SK-N-SH (cell line): ENCODE measurements at regions not wholly inside any gene's neighbourhood (a gene's known extent, or its start where the extent isn't known, plus 50 kb on each side); places are given as distances from the start of the nearest gene placed in this dataset.

ENCODE experiments used
- CTCF ChIA-PET: fragments of 300-600, 350-600 bp; formaldehyde crosslinking; extraction: SDS; loops from one replicate; lab custom pipeline; 2021; lab: Yijun Ruan, JAX
- POLR2A ChIA-PET: fragments of 350-600 bp; sonication (Branson Sonifier 250); formaldehyde crosslinking; extraction: SDS; loops from one replicate; lab custom pipeline; 2020; ENCODE audit warnings: antibody characterized with exemption, inconsistent platforms; lab: Yijun Ruan, JAX
- DNase-seq: peaks from one replicate; pipeline ENCODE4 v3.0.0; 2012
- H2AFZ ChIP-seq: fragments of 200-600 bp; sonication (generic); 2 replicates; pipeline ENCODE4 v1.8.1; 2016; ENCODE audit warnings: antibody characterized with exemption, mild to moderate bottlenecking, low read depth
- H3F3A ChIP-seq: fragments of 200-600 bp; sonication (generic); replicated peaks from 2 replicates; pipeline ENCODE3; 2016; ENCODE audit warnings: antibody characterized with exemption, mild to moderate bottlenecking; ENCODE audit not compliant: insufficient read depth
- H3K27ac ChIP-seq, 2 experiments: fragments of 200-500 bp in 1 of 2; fragments of 200-600 bp in 1 of 2; sonication (Bioruptor generic) in 1 of 2; sonication (generic), shearing (Covaris generic) in 1 of 2; 2 replicates each; pipeline versions ENCODE4 v1.5.1 to v1.6.1; 2014 to 2016; ENCODE audit warnings: low read depth in 2 of 2, inconsistent platforms in 1 of 2, low read length in 1 of 2, mild to moderate bottlenecking in 1 of 2, mixed read lengths in 1 of 2
- H3K27me3 ChIP-seq: fragments of 200-600 bp; sonication (generic), shearing (Covaris generic); 2 replicates; pipeline ENCODE4 v1.6.1; 2016; ENCODE audit warnings: mixed run types; ENCODE audit not compliant: insufficient read depth
- H3K36me3 ChIP-seq, 2 experiments: fragments of 200-500 bp in 1 of 2; fragments of 200-600 bp in 1 of 2; sonication (Bioruptor generic) in 1 of 2; sonication (generic) in 1 of 2; replicated peaks in 1 of 2; 2 replicates each; pipeline versions ENCODE3 to v1.5.1; 2014 to 2016; ENCODE audit warnings: low read length in 1 of 2, mild to moderate bottlenecking in 1 of 2; ENCODE audit not compliant: insufficient read depth in 2 of 2, control insufficient read depth in 1 of 2
- H3K4me1 ChIP-seq, 2 experiments: fragments of 200-500 bp in 1 of 2; fragments of 200-600 bp in 1 of 2; sonication (Bioruptor generic) in 1 of 2; sonication (generic), shearing (Covaris generic) in 1 of 2; 2 replicates each; pipeline versions ENCODE4 v1.5.1 to v1.6.1; 2014 to 2016; ENCODE audit warnings: low read depth in 1 of 2, low read length in 1 of 2, mixed run types in 1 of 2; ENCODE audit not compliant: insufficient read depth in 2 of 2, control insufficient read depth in 1 of 2
- H3K4me2 ChIP-seq: fragments of 200-600 bp; sonication (generic), shearing (Covaris generic); 2 replicates; pipeline ENCODE4 v1.6.1; 2017; ENCODE audit warnings: mixed run types
- H3K4me3 ChIP-seq, 2 experiments: fragments of 200-500 bp in 1 of 2; fragments of 200-600 bp in 1 of 2; sonication (Bioruptor generic) in 1 of 2; sonication (generic), shearing (Covaris generic) in 1 of 2; 2 replicates each; pipeline versions ENCODE4 v1.5.1 to v1.8.1; 2014 to 2016; ENCODE audit warnings: low read depth in 2 of 2, inconsistent platforms in 1 of 2, low read length in 1 of 2, mild to moderate bottlenecking in 1 of 2, mixed read lengths in 1 of 2, moderate library complexity in 1 of 2
- H3K79me2 ChIP-seq: fragments of 200-600 bp; sonication (generic); 2 replicates; pipeline ENCODE4 v1.8.1; 2017; ENCODE audit warnings: mild to moderate bottlenecking; ENCODE audit not compliant: insufficient read depth
- H3K9ac ChIP-seq: fragments of 200-600 bp; sonication (generic); 2 replicates; pipeline ENCODE4 v1.6.1; 2017; ENCODE audit warnings: mixed run types
- H3K9me2 ChIP-seq: fragments of 200-600 bp; sonication (generic); 2 replicates; pipeline ENCODE4 v1.6.1; 2017; ENCODE audit warnings: mixed run types
- H3K9me3 ChIP-seq: fragments of 200-600 bp; sonication (generic); 2 replicates; pipeline ENCODE4 v1.6.1; 2017; ENCODE audit warnings: mixed run types, mild to moderate bottlenecking, moderate library complexity
- H4K20me1 ChIP-seq: fragments of 200-600 bp; sonication (generic); 2 replicates; pipeline ENCODE4 v1.6.1; 2017; ENCODE audit warnings: mild to moderate bottlenecking, mixed run types; ENCODE audit not compliant: insufficient read depth
- CTCF ChIP-seq: fragments of 200-600 bp; sonication (generic); IDR thresholded peaks from 2 replicates; pipeline ENCODE4 v1.6.1; 2017; ENCODE audit warnings: antibody characterized with exemption, mild to moderate bottlenecking, moderate library complexity
- EZH2phosphoT487 ChIP-seq: fragments of 200-600 bp; sonication (generic); IDR thresholded peaks from 2 replicates; pipeline ENCODE4 v1.6.1; 2017; ENCODE audit warnings: low read depth, mixed run types, mild to moderate bottlenecking, antibody characterized with exemption, moderate library complexity, borderline replicate concordance
- FOXJ3 ChIP-seq: sonication (generic); formaldehyde crosslinking; IDR thresholded peaks from 2 replicates; pipeline ENCODE4 v1.5.1; 2020; ENCODE audit warnings: mild to moderate bottlenecking, missing genetic modification reagents
- FOXM1 ChIP-seq: IDR thresholded peaks from 2 replicates; pipeline ENCODE4 v1.4.0; 2012; ENCODE audit warnings: low read depth, mild to moderate bottlenecking
- MEF2A ChIP-seq: IDR thresholded peaks from 2 replicates; pipeline ENCODE4 v1.4.0; 2012; ENCODE audit warnings: low read depth, borderline replicate concordance
- POLR2AphosphoS5 ChIP-seq: IDR thresholded peaks from 2 replicates; pipeline ENCODE4 v1.6.1; 2012; ENCODE audit warnings: low read depth, low read length
- RAD21 ChIP-seq: IDR thresholded peaks from 2 replicates; pipeline ENCODE4 v1.6.1; 2012; ENCODE audit warnings: mild to moderate bottlenecking, low read length
- RCOR1 ChIP-seq: fragments of 150-350 bp; IDR thresholded peaks from 2 replicates; pipeline ENCODE4 v1.6.1; 2017; ENCODE audit warnings: antibody characterized with exemption, low read length
- TF ChIP-seq, protein P1 (sequence below): IDR thresholded peaks from 2 replicates; pipeline ENCODE4 v1.4.0; 2012; ENCODE audit warnings: low read depth, borderline replicate concordance

DNA sequence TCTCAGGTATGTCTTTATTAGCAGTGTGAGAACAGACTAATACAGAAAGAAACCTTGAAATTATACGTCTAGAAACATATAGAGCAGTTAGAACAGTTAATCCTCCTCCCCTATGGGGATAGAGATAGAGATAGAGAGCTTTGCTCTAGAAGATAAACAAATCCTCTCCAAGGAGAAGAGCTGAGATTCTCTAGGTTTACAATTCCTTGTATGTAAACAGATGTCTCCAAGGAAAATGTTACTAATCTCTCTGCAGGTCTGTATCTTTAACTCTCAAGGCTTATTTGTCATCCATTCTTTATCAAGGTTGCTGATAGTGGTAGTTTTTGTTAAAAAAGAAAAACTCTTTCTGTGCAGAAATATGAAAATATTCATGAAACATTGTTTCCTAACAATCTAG lies 282.1 kb upstream of the GIMD1 start (continued):
- TF ChIP-seq EZH2phosphoT487 (no peak), POLR2AphosphoS5 (no peak)
- TF ChIP-seq, protein P1, sequence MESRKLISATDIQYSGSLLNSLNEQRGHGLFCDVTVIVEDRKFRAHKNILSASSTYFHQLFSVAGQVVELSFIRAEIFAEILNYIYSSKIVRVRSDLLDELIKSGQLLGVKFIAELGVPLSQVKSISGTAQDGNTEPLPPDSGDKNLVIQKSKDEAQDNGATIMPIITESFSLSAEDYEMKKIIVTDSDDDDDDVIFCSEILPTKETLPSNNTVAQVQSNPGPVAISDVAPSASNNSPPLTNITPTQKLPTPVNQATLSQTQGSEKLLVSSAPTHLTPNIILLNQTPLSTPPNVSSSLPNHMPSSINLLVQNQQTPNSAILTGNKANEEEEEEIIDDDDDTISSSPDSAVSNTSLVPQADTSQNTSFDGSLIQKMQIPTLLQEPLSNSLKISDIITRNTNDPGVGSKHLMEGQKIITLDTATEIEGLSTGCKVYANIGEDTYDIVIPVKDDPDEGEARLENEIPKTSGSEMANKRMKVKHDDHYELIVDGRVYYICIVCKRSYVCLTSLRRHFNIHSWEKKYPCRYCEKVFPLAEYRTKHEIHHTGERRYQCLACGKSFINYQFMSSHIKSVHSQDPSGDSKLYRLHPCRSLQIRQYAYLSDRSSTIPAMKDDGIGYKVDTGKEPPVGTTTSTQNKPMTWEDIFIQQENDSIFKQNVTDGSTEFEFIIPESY = no peak

DNA sequence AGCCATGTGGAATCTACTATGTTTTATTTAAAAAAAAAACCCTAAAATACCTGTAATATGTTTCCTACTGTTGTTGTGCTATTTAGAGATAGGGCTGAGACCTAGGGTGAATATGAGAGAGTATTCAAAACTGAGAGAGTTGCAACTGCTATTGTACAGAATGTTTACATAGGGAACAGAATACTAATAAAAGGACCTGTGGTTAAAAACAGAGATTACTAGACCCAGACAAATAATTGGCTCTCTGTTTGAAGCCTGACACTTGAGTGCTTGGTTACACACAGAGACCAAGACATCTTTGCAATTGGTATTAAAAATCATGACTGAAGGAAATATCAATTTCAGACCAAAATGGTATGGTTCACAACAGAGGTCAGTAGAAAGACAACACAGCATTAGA lies 278.9 kb upstream of the GIMD1 start:
- DNase-seq = no peak
- ChIA-PET POLR2A (no interaction called here), CTCF (no interaction called here)

More for the DNA sequence above, 278.9 kb upstream of the GIMD1 start:
- Histone ChIP-seq H3K9ac (no peak overlapping the region), H3K79me2 (no peaks in the 10 kb centered on the region), H3K4me3 (no peak overlapping the region), H3F3A (peaks cover 8% of the 10 kb centered on the region), H2AFZ (no peak overlapping the region), H3K27me3 (no peaks in the 10 kb centered on the region), H4K20me1 (no peaks in the 10 kb centered on the region), H3K27ac (no peak overlapping the region), H3K4me1 (no peaks in the 10 kb centered on the region), H3K9me2 (peaks cover 3% of the 10 kb centered on the region; the same call in 1 of the 2 replicates), H3K36me3 (no peaks in the 10 kb centered on the region), H3K9me3 (0 out of 2 replicates have a peak, but pooled peaks cover 9% of the 10 kb centered on the region), H3K4me2 (no peak overlapping the region)
- no peak for TF ChIP-seq FOXM1
- TF ChIP-seq CTCF = no peak
- TF ChIP-seq RCOR1 = no peak
- TF ChIP-seq, protein P1 = no peak
- TF ChIP-seq RAD21 = no peak
- no peak for TF ChIP-seq MEF2A
- no peak for TF ChIP-seq FOXJ3 (CRISPR knock-in tag)
